GM19193 (cell line): ENCODE measurements at regions not wholly inside any gene's neighbourhood (a gene's known extent, or its start where the extent isn't known, plus 50 kb on each side); places are given as distances from the start of the nearest gene placed in this dataset.

ENCODE experiments used
- POLR2A ChIP-seq: IDR thresholded peaks from 4 replicates; pipeline ENCODE4 v1.6.1; 2011; ENCODE audit not compliant: insufficient read depth, insufficient read length; ENCODE audit errors: extremely low read depth

DNA sequence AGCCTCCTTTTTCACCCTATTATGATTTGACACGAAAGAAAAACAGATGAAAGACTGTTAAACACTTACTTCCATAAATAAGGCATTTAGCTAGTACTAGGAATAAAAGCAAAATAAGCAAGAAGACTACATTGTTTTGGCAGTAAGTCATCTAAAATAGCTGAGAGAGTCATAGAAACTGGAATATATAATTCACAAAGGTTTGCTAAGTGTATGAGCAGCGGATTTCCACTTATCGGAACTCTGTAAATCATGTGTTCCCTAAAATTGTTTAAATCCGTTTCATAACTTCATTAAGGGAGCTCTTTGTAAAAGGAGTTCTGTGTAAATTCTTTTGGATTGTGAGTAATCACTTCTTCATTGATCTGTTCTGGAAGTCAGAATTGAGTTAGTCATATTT, 202.5 kb upstream of the CBLB start:
- TF ChIP-seq POLR2A, result no peak

DNA sequence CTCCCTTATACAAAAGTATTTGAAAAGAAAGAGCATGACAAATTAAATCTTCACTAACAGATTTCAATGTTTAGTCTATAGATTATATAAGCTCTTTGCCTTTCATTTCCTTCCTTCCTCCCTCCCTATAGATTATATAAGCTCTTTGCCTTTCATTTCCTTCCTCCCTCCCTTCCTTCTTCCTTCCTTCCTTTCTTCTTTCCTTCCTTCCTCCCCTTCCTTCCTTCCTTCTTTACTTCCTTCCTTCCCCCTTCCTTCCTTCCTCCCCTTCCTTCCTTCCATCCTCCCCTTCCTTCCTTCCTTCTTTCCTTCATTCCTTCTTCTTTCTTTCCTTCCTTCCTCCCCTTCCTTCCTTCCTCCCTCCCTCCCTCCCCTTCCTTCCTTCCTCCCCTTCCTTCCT, 209.8 kb upstream of the CBLB start:
- no peak for TF ChIP-seq POLR2A

- no peak for TF ChIP-seq POLR2A
These were observed 213.8 kb upstream of the CBLB start for GRCh38 chr3:106082616-106083015.

DNA sequence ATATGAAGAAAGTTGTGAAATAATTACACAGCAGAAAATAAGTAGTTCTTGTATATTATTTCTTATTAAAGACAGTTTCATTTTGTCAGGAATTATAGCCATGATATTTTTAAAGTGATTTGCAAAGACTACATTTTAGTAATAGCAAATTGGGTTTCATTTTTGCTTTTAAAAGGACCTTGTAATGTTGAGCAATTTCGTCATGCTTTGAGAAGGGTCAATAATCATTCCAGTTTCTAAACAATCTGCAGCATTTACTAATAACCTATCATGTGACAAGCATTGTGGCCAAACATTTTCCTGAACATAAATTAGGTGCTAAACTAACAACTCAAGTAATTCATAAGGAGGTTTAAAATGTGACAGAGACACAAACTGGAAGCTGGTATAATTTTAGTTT, 214.4 kb upstream of the CBLB start:
- TF ChIP-seq POLR2A, result no peak

DNA sequence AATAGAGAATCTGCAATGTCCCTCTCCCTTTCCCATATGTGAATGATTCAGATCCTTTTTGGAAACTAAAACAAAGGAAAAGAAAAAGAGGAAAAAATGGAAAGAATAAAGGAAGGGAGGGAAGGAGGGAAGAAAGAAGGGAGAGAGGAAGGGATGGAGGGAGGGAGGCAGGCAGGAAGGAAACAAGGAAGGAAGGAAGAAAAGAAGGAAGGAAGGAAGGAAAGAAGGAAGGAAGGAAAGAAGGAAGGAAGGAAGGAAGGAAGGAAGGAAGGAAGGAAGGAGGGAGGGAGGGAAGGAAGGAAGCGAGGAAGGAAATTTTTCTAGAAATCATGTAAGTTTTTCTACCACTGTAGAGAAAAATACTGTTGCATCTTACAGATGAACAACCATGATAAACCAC, 215.0 kb upstream of the CBLB start:
- TF ChIP-seq POLR2A, result no peak

DNA sequence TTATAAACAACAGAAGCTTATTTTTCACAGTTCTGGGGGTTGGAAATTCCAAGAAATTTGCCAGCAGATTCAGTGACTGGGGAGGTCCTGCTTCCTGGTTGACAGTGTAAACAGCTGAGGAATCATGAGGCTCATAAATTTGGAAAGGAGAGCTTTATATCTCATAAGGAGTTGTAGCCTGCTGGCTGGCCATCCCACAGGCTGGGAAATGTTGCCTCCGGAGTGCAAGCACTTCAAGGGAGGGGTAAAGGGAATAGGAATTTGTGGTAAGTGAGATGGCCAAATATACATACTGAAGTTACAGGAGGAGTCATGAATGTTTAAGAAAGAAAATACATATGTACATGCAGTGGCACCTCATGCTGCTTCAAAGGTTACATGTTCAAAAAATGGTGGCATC, 217.2 kb upstream of the CBLB start:
- TF ChIP-seq POLR2A, result no peak

DNA sequence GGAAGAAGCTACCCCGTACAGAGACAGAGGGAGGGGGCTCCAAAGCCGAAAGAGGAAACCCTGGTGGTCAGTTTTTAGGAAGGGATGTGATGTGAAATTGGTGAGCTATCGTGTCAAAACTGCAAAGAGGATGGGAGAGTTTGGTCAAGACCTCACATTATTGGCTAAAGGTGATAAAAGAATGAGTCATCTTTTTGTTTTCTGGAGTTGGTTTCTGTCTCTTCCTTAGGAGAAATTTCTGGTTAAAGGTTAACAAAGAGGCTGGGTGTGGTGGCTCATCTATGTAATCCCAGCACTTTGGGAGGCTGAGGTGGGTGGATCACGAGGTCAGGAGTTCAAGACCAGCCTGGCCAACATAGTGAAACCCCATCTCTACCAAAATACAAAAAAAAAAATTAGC, 217.8 kb upstream of the CBLB start:
- TF ChIP-seq POLR2A, result no peak

GRCh38 chr3:106088304-106088703, 219.5 kb upstream of the CBLB start:
- no peak for TF ChIP-seq POLR2A

DNA sequence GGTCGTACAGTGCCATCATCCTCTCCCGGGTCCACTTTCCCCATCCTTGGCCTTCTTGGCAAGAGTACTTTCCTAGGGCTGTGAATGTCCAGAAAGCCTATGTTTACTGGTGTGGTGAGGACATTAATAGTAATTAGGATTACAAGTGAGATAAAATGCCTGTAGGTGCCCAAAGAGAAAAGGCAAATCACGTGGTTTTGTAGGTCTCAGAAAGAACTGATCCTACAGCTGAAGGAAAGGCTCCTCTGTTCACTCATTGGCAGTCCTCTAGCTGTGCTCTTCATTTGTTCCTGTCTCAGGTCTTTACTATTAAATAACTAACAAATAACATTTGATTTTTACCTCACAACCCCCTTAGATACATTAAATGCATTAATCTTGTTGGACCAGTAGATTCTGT, 220.1 kb upstream of the CBLB start:
- TF ChIP-seq POLR2A, result no peak

DNA sequence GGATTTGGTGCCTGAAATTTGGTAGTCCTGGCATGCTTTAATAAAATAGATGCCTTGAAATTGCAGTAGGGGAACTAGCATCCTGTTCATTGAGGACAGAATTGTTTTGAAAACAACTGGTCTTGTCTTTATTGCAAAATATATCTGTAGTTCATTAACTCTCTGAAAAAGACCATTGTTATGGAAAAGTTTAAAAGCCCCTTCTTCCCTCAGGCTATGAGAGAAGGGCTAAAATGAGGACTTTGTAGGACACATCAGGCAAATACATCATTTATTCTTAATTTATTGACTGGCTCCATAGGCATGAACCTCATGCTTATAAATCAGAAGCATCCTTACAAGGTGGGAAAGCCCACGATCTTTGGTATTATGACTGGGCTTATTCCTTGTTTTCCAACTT, 221.0 kb upstream of the CBLB start:
- no peak for TF ChIP-seq POLR2A

GRCh38 chr3:106092792-106093191, 224.0 kb upstream of the CBLB start:
- no peak for TF ChIP-seq POLR2A

GRCh38 chr3:106093616-106094015, 224.8 kb upstream of the CBLB start:
- TF ChIP-seq POLR2A, result no peak

GRCh38 chr3:106097817-106098435, 229.1 kb upstream of the CBLB start:
- TF ChIP-seq POLR2A, result no peak

DNA sequence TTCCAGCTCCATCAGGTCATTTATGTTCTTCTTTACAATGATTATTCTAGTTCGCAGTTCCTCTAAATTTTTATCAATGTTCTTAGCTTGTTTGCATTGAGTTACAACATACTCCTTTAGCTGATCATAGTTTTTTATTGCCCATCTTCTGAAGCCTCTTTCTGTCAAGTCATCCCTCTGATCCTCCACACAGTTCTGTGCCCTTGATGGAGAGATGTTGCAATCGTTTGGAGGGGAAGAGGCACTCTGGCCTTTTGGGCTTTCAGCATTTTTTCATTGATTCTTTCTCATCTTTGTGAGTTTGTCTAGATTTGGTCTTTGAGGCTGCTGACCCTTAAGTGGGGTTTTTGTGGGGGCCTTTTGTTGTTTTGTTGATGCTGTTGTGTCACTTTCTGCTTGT, 234.6 kb upstream of the CBLB start:
- TF ChIP-seq POLR2A, result no peak

DNA sequence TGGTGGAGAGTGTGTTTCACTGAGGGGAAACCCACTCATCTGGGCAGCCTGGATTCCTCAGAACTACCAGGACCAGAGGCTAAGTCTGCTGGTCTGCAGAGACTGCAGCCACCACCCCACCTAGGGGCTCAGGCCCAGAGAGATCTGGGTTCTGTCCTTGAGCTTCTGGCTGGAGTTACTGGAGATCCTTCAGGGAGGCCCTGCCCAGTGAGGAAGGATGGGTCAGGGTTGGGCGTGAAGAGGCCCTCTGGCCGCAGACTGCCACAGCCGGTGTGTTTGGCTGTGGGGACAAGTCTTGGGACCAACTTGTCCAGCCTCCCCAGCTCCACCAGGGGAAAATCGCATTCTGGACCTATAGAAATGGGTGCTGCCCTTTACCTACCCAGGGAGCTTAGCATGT, 235.3 kb upstream of the CBLB start:
- TF ChIP-seq POLR2A, result no peak

GRCh38 chr3:106108925-106109324, 240.1 kb upstream of the CBLB start:
- no peak for TF ChIP-seq POLR2A

GRCh38 chr3:106113747-106114146, 244.9 kb upstream of the CBLB start:
- no peak for TF ChIP-seq POLR2A
